ENCODE measurements at regions not wholly inside any gene's neighbourhood (a gene's known extent, or its start where the extent isn't known, plus 50 kb on each side); places are given as distances from the start of the nearest gene placed in this dataset.

GRCh38 chr4:159520074-159520473, 417.2 kb downstream of the RAPGEF2 start:
- DNase-seq = no peak
- H3K36me3 ChIP-seq (ENCODE audit: control insufficient read depth, insufficient read depth, low read length) = no peaks in the 10 kb centered on the region
- H3K4me1 ChIP-seq = no peaks in the 10 kb centered on the region
- Mint-ChIP-seq H3K9me3 (ENCODE audit: unreplicated experiment) (no peaks in the 10 kb centered on the region), H3K27ac (ENCODE audit: unreplicated experiment) (no peak overlapping the region), H3K36me3 (ENCODE audit: insufficient read depth, unreplicated experiment) (no peaks in the 10 kb centered on the region), H3K27me3 (ENCODE audit: insufficient read depth, unreplicated experiment) (peaks cover 4% of the 10 kb centered on the region), H3K4me3 (ENCODE audit: unreplicated experiment) (no peak overlapping the region), H3K4me1 (ENCODE audit: low read depth, unreplicated experiment) (no peaks in the 10 kb centered on the region)
- no peak overlapping the region for H3K4me3 ChIP-seq (ENCODE audit: low read depth, low read length)
- no TSS peak for BruUV-seq (replicated peaks)
- H3K9me3 ChIP-seq = no peaks in the 10 kb centered on the region
- ChIA-PET POLR2A (no interaction called here), CTCF (no interaction called here)
- no peaks in the 10 kb centered on the region for H3K27me3 ChIP-seq (replicated peaks; ENCODE audit: control insufficient read depth, insufficient read depth, low read length)
- intact Hi-C loops (cut with micrococcal nuclease; ENCODE audit: unreplicated experiment) = no loop called here
- TF ChIP-seq CTCF (IDR thresholded peaks at IDR 0.05; ENCODE audit: insufficient read depth in 1 of 2, low read depth in 1 of 2, low read length in 1 of 2, severe bottlenecking in 1 of 2, unreplicated experiment in 1 of 2) = no peak

DNA sequence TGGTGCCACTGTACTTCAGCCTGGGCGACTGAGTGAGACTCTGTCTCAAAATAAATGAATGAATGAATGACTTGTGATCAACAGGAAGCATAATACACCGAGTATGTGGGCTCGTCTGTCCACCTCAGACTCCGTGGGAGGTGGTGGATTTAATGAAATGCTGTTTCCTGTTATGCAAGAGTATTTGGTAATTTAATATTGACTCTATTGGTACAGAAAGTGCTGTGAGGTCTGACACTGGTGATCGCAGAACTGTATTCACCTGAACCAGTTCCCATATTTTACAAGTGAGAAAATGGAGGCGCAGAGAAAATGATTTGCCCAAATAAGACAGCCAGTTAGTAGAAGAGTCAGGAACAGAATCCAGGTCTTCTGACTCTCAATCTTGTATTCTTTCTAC, 423.3 kb downstream of the RAPGEF2 start:
- Histone ChIP-seq H3K9me3 (no peaks in the 10 kb centered on the region), H3K36me3 (ENCODE audit: control insufficient read depth, insufficient read depth, low read length) (no peaks in the 10 kb centered on the region), H3K4me1 (no peaks in the 10 kb centered on the region), H3K27me3 (replicated peaks; ENCODE audit: control insufficient read depth, insufficient read depth, low read length) (no peaks in the 10 kb centered on the region), H3K4me3 (ENCODE audit: low read depth, low read length) (no peak overlapping the region)
- ChIA-PET POLR2A (no interaction called here), CTCF (no interaction called here)
- DNase-seq = no peak
- TF ChIP-seq CTCF (IDR thresholded peaks at IDR 0.05; ENCODE audit: insufficient read depth in 1 of 2, low read depth in 1 of 2, low read length in 1 of 2, severe bottlenecking in 1 of 2, unreplicated experiment in 1 of 2) = no peak
- intact Hi-C loops (cut with micrococcal nuclease; ENCODE audit: unreplicated experiment) = no loop called here
- no peaks in the 10 kb centered on the region for H3K36me3 Mint-ChIP-seq (ENCODE audit: insufficient read depth, unreplicated experiment)
- H3K4me1 Mint-ChIP-seq (ENCODE audit: low read depth, unreplicated experiment) = no peaks in the 10 kb centered on the region
- H3K9me3 Mint-ChIP-seq (ENCODE audit: unreplicated experiment) = no peaks in the 10 kb centered on the region
- no peak overlapping the region for H3K27ac Mint-ChIP-seq (ENCODE audit: unreplicated experiment)
- BruUV-seq (replicated peaks) = no TSS peak
- no peak overlapping the region for H3K4me3 Mint-ChIP-seq (ENCODE audit: unreplicated experiment)
- H3K27me3 Mint-ChIP-seq (ENCODE audit: insufficient read depth, unreplicated experiment) = no peaks in the 10 kb centered on the region

- Mint-ChIP-seq H3K4me3 (ENCODE audit: unreplicated experiment) (no peak overlapping the region), H3K9me3 (ENCODE audit: unreplicated experiment) (peaks cover 31% of the 10 kb centered on the region), H3K4me1 (ENCODE audit: low read depth, unreplicated experiment) (no peaks in the 10 kb centered on the region), H3K27me3 (ENCODE audit: insufficient read depth, unreplicated experiment) (peaks cover 8% of the 10 kb centered on the region), H3K36me3 (ENCODE audit: insufficient read depth, unreplicated experiment) (no peaks in the 10 kb centered on the region), H3K27ac (ENCODE audit: unreplicated experiment) (no peak overlapping the region)
- Histone ChIP-seq H3K36me3 (ENCODE audit: control insufficient read depth, insufficient read depth, low read length) (no peaks in the 10 kb centered on the region), H3K4me1 (no peaks in the 10 kb centered on the region), H3K4me3 (ENCODE audit: low read depth, low read length) (no peak overlapping the region), H3K27me3 (replicated peaks; ENCODE audit: control insufficient read depth, insufficient read depth, low read length) (no peaks in the 10 kb centered on the region), H3K9me3 (0 out of 2 replicates have a peak, but pooled peaks cover 3% of the 10 kb centered on the region)
- ChIA-PET CTCF (no interaction called here), POLR2A (no interaction called here)
- intact Hi-C loops (cut with micrococcal nuclease; ENCODE audit: unreplicated experiment) = no loop called here
- no TSS peak for BruUV-seq (replicated peaks)
- DNase-seq = no peak
- no peak for TF ChIP-seq CTCF (IDR thresholded peaks at IDR 0.05; ENCODE audit: insufficient read depth in 1 of 2, low read depth in 1 of 2, low read length in 1 of 2, severe bottlenecking in 1 of 2, unreplicated experiment in 1 of 2)
Measured at GRCh38 chr4:159534655-159535054, 431.8 kb downstream of the RAPGEF2 start.

Measured in Caco-2 (cell line).